GM21737 (cell line): ENCODE measurements at regions not wholly inside any gene's neighbourhood (a gene's known extent, or its start where the extent isn't known, plus 50 kb on each side); places are given as distances from the start of the nearest gene placed in this dataset.
"Not testable (repeated sequence)": the region's sequence is repeated elsewhere in the genome, so short reads cannot be mapped to it uniquely, and the experiment has no call there.

Experiments used
- ATAC-seq: cut with Tn5 transposase; IDR thresholded peaks from one replicate; pipeline ENCODE4 v1.9.1; 2021; ENCODE audit warnings: mild to moderate bottlenecking, moderate library complexity; ENCODE audit not compliant: unreplicated experiment

GRCh38 chr2:234251326-234252271 lies 201.1 kb downstream of the SPP2 start:
- ATAC-seq, result no peak

DNA sequence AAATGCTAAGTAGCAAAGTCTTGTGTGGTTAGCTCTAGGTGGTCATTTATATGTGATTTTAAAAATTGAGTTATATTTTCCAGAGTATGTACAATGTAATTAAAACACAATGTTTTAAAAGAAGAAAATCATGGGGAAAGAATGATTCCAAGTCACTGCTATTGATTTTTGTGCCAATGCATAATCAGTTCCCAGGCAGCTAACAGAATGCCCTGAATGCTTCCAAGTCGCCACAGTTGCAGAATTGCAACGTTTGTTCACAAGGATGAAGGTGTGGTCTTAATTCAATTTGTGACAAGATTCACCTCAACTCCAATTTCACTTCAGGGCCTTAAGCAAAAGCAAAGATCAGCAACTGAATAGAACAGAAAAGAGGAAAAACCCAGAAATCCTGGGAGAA lies 200.4 kb downstream of the SPP2 start:
- no peak for ATAC-seq

- no peak for ATAC-seq
Measured at GRCh38 chr2:234249873-234250272, 199.4 kb downstream of the SPP2 start.

DNA sequence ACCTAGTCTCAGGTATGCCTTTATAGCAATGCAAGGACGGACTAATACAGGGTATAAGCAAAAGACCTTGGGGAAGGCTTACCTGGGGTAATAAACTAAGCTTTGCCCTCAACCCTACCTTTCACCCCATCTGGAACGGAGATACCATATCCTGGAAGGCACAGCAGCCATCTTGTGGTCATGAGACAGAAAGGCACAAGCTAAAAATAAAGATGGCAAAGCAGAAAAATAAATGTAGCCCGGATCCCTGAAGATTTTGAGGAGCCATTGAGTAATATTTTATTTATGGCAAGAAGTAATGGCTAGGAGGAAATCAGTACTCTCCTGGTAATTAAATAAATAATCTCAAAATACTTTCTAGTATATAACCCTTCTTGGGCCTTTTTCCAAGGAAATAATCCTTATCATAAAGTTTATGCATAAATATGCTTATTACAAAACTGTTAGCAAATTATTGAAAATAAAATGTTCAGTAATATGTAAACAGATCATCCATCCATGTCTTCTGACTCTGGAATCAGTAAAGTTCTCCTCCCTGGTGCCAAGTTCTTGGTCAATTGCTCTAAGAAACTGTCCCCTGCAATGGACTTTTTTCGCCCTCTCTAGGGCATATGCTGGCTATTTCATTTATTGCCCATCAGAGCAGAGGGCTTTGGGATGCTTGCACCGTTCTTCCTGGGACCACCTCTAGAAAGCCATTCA lies 198.7 kb downstream of the SPP2 start:
- no peak for ATAC-seq

GRCh38 chr2:234248213-234248710 lies 197.8 kb downstream of the SPP2 start:
- ATAC-seq, result not testable (repeated sequence)

DNA sequence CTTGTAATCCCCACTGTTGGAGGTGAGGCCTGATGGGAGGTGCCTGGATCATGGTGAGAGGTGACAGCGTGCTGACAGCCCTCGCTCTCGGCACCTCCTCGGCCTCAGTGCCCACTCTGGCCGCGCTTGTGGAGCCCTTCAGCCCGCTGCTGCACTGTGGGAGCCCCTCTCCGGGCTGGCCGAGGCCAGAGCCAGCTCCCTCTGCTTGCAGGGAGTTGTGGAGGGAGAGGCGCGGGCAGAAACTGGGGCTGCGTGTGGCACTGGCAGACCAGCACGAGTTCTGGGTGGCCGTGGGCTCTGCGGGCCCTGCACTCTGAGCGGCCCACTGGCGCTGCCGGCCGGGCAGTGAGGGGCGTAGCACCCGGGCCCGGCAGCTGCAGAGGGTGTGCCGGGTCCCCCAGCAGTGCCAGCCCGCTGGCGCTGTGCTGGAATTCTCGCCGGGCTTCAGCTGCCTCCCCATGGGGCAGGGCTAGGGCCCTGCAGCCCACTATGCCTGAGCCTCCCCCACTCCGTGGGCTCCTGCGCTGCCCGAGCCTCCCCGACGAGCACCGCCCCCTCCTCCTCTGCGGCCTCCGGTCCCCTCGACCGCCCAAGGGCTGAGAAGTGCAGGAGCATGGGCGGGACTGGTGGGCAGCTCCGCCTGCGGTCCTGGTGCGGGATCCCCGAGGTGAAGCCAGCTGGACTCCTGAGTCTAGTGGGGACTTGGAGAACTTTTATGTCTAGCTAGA lies 197.1 kb downstream of the SPP2 start:
- ATAC-seq, result no peak

DNA sequence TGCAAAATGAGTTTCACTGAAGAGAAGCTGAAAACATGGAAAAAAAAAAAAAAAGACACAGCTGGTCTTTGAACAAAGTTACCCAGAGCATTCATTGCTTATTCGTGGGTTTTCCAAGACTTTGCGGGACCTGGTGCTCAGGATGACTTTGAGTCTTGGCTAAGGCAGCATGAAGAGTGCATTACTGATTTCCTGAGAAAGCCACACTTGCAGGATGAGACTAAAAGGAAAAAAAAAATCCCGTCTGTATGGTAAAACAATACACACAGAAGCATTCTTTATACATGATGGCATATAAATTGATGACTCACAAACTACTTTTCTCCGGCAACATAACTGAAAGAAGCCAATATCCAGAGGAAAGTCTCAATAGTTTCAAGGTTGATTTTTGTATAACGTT lies 195.4 kb downstream of the SPP2 start:
- no peak for ATAC-seq

DNA sequence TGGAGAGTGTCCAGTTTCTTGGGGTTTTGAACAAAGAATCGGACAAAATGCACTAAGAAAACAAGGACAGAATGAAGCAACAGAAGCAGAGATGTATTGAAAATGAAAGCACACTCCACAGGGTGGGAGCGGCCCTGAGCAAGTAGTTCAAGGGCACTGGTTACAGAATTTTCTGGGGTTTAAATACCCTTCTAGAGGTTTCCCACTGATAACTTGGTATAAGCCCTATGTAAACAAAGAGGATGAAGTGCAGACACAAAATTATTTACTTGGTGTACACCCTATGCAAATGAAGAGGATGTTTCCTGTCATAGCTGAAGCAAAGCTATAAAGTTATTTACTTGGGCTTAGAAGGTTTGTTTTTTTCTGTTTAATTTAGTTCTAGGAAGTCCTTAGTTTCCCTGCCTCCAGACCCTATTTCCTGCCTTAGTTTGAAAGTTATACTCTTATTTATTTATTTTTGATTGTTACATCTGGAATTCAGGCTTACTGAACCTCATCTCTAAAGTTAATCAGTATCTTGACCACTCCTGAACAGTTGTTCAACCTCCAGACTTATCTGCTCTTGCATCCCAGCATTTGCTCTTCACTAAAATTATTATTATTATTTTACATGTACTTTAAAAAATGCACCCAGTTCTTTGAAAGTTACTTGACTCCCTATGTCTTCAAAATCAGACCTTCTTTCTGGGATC lies 193.5 kb downstream of the SPP2 start:
- ATAC-seq, result no peak

- ATAC-seq, result no peak
Measured at GRCh38 chr2:234242459-234242836, 191.9 kb downstream of the SPP2 start.

- ATAC-seq, result no peak
Measured at GRCh38 chr2:234241656-234242458, 191.4 kb downstream of the SPP2 start.

DNA sequence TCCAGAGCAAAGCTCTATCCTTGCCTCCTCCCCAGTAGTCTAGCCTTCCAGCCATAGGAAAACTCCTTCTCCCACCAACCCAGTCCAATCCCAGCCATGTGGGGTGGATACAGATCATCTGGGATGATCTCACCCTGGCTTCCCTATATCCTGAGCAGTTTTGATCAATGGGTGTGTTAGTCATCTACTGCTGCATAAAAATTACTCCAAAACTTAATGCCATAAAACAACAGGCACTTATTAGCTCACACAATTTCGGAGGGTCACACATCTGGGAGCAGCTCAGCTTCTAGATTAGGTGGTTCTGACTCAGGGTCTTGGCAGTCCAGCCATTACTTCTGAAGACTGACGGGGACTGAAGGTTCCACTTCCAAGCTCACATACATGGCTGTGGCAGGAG lies 190.4 kb downstream of the SPP2 start:
- ATAC-seq, result no peak

GRCh38 chr2:234235191-234235590 lies 184.7 kb downstream of the SPP2 start:
- no peak for ATAC-seq

GRCh38 chr2:234231460-234231859 lies 181.0 kb downstream of the SPP2 start:
- ATAC-seq, result no peak

- ATAC-seq, result no peak
Measured at GRCh38 chr2:234219046-234219310, 168.5 kb downstream of the SPP2 start.

DNA sequence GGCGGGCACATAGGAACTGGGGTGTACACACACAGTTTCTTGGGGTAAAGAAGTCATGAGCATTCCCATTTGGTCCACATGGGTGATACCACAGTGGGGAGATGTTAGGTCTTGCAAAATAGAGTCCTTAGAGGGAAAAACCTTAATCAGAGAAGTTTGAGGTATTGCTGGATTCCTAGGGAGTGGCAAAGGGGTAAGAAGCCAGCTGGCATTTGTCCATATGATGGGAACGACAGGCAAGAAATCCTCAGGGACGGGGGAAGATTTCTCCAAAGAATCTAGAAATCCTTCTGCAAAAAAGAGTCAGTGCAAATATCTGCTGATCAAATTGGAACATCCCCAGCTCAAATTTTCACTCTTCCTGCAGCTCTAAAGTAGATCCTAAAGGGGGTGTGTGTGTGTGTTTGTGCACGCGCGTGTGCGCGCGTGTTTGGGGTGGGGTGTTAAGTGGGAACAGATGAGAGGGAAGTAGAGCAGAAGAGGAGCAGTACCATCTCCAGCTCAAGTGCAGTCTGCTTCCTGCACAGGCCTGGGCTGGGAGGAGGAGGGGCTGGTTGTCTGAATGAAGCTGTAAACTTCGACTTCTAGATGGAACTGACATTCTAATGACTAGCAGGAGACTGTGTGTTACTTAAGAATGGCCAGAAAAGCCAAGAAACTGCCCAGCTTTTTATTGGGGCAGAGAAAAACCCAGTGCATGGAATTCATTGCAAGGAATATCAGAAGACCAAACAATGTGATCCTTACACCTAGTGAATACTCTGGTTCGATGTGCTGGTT lies 168.0 kb downstream of the SPP2 start:
- ATAC-seq, result no peak

DNA sequence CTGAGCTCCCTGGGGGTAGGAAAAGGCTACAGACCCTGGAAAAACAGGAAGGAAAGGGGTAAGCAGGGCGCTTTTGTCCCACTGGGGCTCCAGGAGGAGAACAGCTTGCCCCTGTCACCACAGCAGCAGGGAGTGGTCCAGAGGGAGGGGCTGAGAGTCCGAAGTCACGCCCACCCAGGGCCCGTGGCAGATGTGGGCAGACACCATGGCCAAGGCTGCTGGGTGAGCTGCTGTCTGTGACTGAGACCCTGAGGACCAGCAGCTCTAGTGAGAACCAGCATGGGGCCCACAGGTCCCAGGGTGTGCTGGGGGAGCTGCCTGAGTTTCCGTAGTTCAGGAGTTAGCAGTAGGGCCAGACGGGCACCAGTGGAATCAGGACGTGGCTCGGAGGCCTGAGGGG lies 162.0 kb downstream of the SPP2 start:
- ATAC-seq, result no peak

- ATAC-seq, result no peak
Measured at GRCh38 chr2:234211797-234212196, 161.3 kb downstream of the SPP2 start.

- ATAC-seq, result no peak
Measured at GRCh38 chr2:234206738-234207137, 156.2 kb downstream of the SPP2 start.

GRCh38 chr2:234204480-234204879 lies 154.0 kb downstream of the SPP2 start:
- ATAC-seq, result no peak
